Thymus (tissue), 11 donors: ENCODE measurements at regions not wholly inside any gene's neighbourhood (a gene's known extent, or its start where the extent isn't known, plus 50 kb on each side); places are given as distances from the start of the nearest gene placed in this dataset.
"Not testable (repeated sequence)": the region's sequence is repeated elsewhere in the genome, so short reads cannot be mapped to it uniquely, and the experiment has no call there.

ENCODE experiments used
- DNase-seq, 9 donors: peaks; one replicate each; pipeline ENCODE4 v3.0.0-alpha.2; 2013; ENCODE audit warnings: low spot score in 9 of 9, low read depth in 6 of 9, missing footprints in 1 of 9
- H3K27ac ChIP-seq, 2 donors: one replicate each; pipeline ENCODE4 v1.5.1; 2013; ENCODE audit warnings: control low read depth in 1 of 2, low read depth in 1 of 2, low read length in 1 of 2, mild to moderate bottlenecking in 1 of 2, moderate library complexity in 1 of 2
- H3K27me3 ChIP-seq, 2 donors: one replicate each; pipeline ENCODE4 v1.5.1; 2013; ENCODE audit warnings: low read length in 1 of 2; ENCODE audit not compliant: control insufficient read depth in 2 of 2, insufficient read depth in 1 of 2
- H3K36me3 ChIP-seq, 2 donors: one replicate each; pipeline ENCODE4 v1.5.1; 2013; ENCODE audit warnings: low read length in 1 of 2, mild to moderate bottlenecking in 1 of 2, moderate library complexity in 1 of 2; ENCODE audit not compliant: control insufficient read depth in 2 of 2, insufficient read depth in 2 of 2
- H3K4me1 ChIP-seq, 2 donors: one replicate each; pipeline ENCODE4 v1.5.1; 2013; ENCODE audit warnings: low read length in 2 of 2; ENCODE audit not compliant: control insufficient read depth in 2 of 2, insufficient read depth in 2 of 2
- H3K4me3 ChIP-seq, 2 donors: one replicate each; pipeline ENCODE4 v1.5.1; 2013; ENCODE audit warnings: low read length in 2 of 2, control low read depth in 1 of 2, mild to moderate bottlenecking in 1 of 2
- H3K9me3 ChIP-seq, 2 donors: one replicate each; pipeline ENCODE4 v1.5.1; 2013; ENCODE audit warnings: low read length in 1 of 2, mild to moderate bottlenecking in 1 of 2; ENCODE audit not compliant: control insufficient read depth in 2 of 2, insufficient read depth in 1 of 2
- WGBS: extraction: QIAGEN DNeasy Blood & Tissue Kit; methylation state at CpG from one replicate; pipeline ENCODE4 v1.1.7; 2013; 5-methylcytosine and 5-hydroxymethylcytosine counted together
- donor health status: healthy.

GRCh38 chr1:208339911-208340310 is 95.7 kb upstream of the PLXNA2 start:
- peaks cover 0 to 8% of the 10 kb centered on the region in 2 donors for H3K27me3 ChIP-seq
- WGBS = 70% methylated on average over 2 of the region's 2 CpGs
- no peaks in the 10 kb centered on the region for H3K4me1 ChIP-seq
- no peak overlapping the region for H3K4me3 ChIP-seq
- H3K36me3 ChIP-seq = no peaks in the 10 kb centered on the region
- DNase-seq = no peak
- no peak overlapping the region for H3K27ac ChIP-seq
- H3K9me3 ChIP-seq = no peaks in the 10 kb centered on the region

GRCh38 chr1:208343226-208343625 is 99.0 kb upstream of the PLXNA2 start:
- Histone ChIP-seq H3K27me3 (no peaks in the 10 kb centered on the region), H3K36me3 (no peaks in the 10 kb centered on the region), H3K4me3 (no peak overlapping the region), H3K4me1 (no peaks in the 10 kb centered on the region), H3K27ac (no peak overlapping the region), H3K9me3 (no peaks in the 10 kb centered on the region)
- DNase-seq = no peak
- 43% methylated on average over 4 of the region's 4 CpGs for WGBS

- Histone ChIP-seq H3K4me3 (no peak overlapping the region), H3K27me3 (no peaks in the 10 kb centered on the region), H3K9me3 (no peaks in the 10 kb centered on the region), H3K27ac (no peak overlapping the region), H3K36me3 (no peaks in the 10 kb centered on the region), H3K4me1 (no peaks in the 10 kb centered on the region)
- WGBS = 94% methylated on average over 9 of the region's 9 CpGs
- no peak for DNase-seq
These were observed 100.1 kb upstream of the PLXNA2 start for GRCh38 chr1:208344202-208344857.

GRCh38 chr1:208347191-208347590 is 103.0 kb upstream of the PLXNA2 start:
- no peak for DNase-seq
- Histone ChIP-seq H3K4me3 (no peak overlapping the region), H3K36me3 (no peaks in the 10 kb centered on the region), H3K27ac (no peak overlapping the region), H3K27me3 (no peaks in the 10 kb centered on the region), H3K4me1 (no peaks in the 10 kb centered on the region), H3K9me3 (no peaks in the 10 kb centered on the region)
- 91% methylated on average over 5 of the region's 5 CpGs for WGBS

- no peaks in the 10 kb centered on the region for H3K36me3 ChIP-seq
- no peaks in the 10 kb centered on the region for H3K27me3 ChIP-seq
- 96% methylated on average over 13 of the region's 13 CpGs for WGBS
- H3K4me1 ChIP-seq = no peaks in the 10 kb centered on the region
- no peak overlapping the region for H3K27ac ChIP-seq
- DNase-seq = no peak
- no peak overlapping the region for H3K4me3 ChIP-seq
- no peaks in the 10 kb centered on the region for H3K9me3 ChIP-seq
These were observed 105.6 kb upstream of the PLXNA2 start for GRCh38 chr1:208349694-208350330.

- WGBS = 93% methylated on average over 1 of the region's 1 CpG
These were observed 106.6 kb upstream of the PLXNA2 start for GRCh38 chr1:208350815-208351214.

GRCh38 chr1:208351838-208352237 is 107.7 kb upstream of the PLXNA2 start:
- Histone ChIP-seq H3K36me3 (no peaks in the 10 kb centered on the region), H3K27me3 (no peaks in the 10 kb centered on the region), H3K27ac (no peak overlapping the region), H3K4me1 (no peaks in the 10 kb centered on the region), H3K9me3 (no peaks in the 10 kb centered on the region), H3K4me3 (no peak overlapping the region)
- DNase-seq = no peak
- 95% methylated on average over 8 of the region's 8 CpGs for WGBS

More at GRCh38 chr1:208350815-208351214, 106.6 kb upstream of the PLXNA2 start:
- Histone ChIP-seq H3K27ac (no peak overlapping the region), H3K4me1 (no peaks in the 10 kb centered on the region), H3K27me3 (no peaks in the 10 kb centered on the region), H3K9me3 (no peaks in the 10 kb centered on the region), H3K4me3 (no peak overlapping the region), H3K36me3 (no peaks in the 10 kb centered on the region)
- DNase-seq = no peak

GRCh38 chr1:208353797-208354196 is 109.6 kb upstream of the PLXNA2 start:
- H3K4me1 ChIP-seq, H3K4me3 ChIP-seq, H3K9me3 ChIP-seq, DNase-seq, H3K27ac ChIP-seq, H3K36me3 ChIP-seq, H3K27me3 ChIP-seq: not testable (repeated sequence)
- WGBS = 96% methylated on average over 5 of the region's 5 CpGs

- Histone ChIP-seq H3K27ac (no peak overlapping the region), H3K9me3 (no peaks in the 10 kb centered on the region), H3K27me3 (no peaks in the 10 kb centered on the region), H3K4me1 (no peaks in the 10 kb centered on the region), H3K4me3 (no peak overlapping the region), H3K36me3 (no peaks in the 10 kb centered on the region)
- WGBS = 90% methylated on average over 8 of the region's 8 CpGs
- DNase-seq = no peak
These were observed 113.7 kb upstream of the PLXNA2 start for GRCh38 chr1:208357644-208358507.
